K562 (cell line): ENCODE measurements at regions not wholly inside any gene's neighbourhood (a gene's known extent, or its start where the extent isn't known, plus 50 kb on each side); places are given as distances from the start of the nearest gene placed in this dataset.

Experiments used
- ATAC-seq: fragments of 200-7000 bp; cut with Tn5 transposase; 3 replicates; pipeline ENCODE4 v1.9.1; 2020; ENCODE audit warnings: moderate library complexity
- BruUV-seq: library from RNA; stranded (reverse); fragments of 400-500 nt; replicated peaks from 2 replicates; lab custom pipeline; 2021; lab: Mats Ljungman, UMichigan
- CTCF ChIA-PET: fragments of 300-600 bp; formaldehyde crosslinking; extraction: SDS; loops from one replicate; lab custom pipeline; 2021; ENCODE audit warnings: low intra/inter-chr PET ratio; lab: Yijun Ruan, JAX
- POLR2A ChIA-PET: fragments of 300-600, 350-650 bp; sonication (Branson Sonifier 250); formaldehyde crosslinking; extraction: SDS; loops from one replicate; lab custom pipeline; 2021; ENCODE audit warnings: antibody characterized with exemption, inconsistent platforms; lab: Yijun Ruan, JAX
- DNase-seq, 4 experiments: peaks; one replicate each; pipeline versions ENCODE4 v3.0.0 to v3.0.0-alpha.2; 2011 to 2018; ENCODE audit warnings: low spot score in 3 of 4, mixed read lengths in 3 of 4; ENCODE audit errors: extremely low read depth in 1 of 4
- FAIRE-seq: peaks from 2 replicates; lab custom pipeline; 2011; peaks lifted over from hg19 to GRCh38; lab: Jason Lieb, UNC
- H2AFZ ChIP-seq: 2 replicates; pipeline ENCODE4 v1.6.0; 2011; ENCODE audit warnings: low read depth, low read length, control low read depth, inconsistent platforms
- H3K27ac ChIP-seq: fragments of 200-600 bp; 3 replicates; pipeline ENCODE4 v1.8.0; 2011; ENCODE audit warnings: low read depth, mild to moderate bottlenecking, control low read depth, inconsistent platforms, low read length, moderate library complexity, mixed read lengths; ENCODE audit errors: extremely low read depth
- H3K27me3 ChIP-seq, 2 experiments: fragments of 300-600 bp in 1 of 2; 2 replicates in 1 of 2; 3 replicates in 1 of 2; pipeline versions ENCODE4 v1.6.0 to v1.8.0; 2011; ENCODE audit warnings: inconsistent platforms in 2 of 2, low read length in 2 of 2, mild to moderate bottlenecking in 1 of 2, mixed read lengths in 1 of 2, moderate library complexity in 1 of 2; ENCODE audit not compliant: control insufficient read depth in 2 of 2, insufficient read depth in 2 of 2
- H3K36me3 ChIP-seq: fragments of 300-600 bp; 3 replicates; pipeline ENCODE4 v1.8.0; 2011; ENCODE audit warnings: mild to moderate bottlenecking, low read length, inconsistent platforms; ENCODE audit not compliant: control insufficient read depth, insufficient read depth
- H3K4me1 ChIP-seq, 2 experiments: fragments of 200-600 bp in 1 of 2; replicated peaks in 1 of 2; 2 replicates in 1 of 2; 3 replicates in 1 of 2; pipeline versions ENCODE4 v1.5.1 to v1.8.0; 2011; ENCODE audit warnings: inconsistent platforms in 2 of 2, low read length in 2 of 2, mild to moderate bottlenecking in 1 of 2, mixed read lengths in 1 of 2, moderate library complexity in 1 of 2; ENCODE audit not compliant: control insufficient read depth in 2 of 2, insufficient read depth in 2 of 2
- H3K4me2 ChIP-seq: 2 replicates; pipeline ENCODE4 v1.6.1; 2011; ENCODE audit warnings: low read length, control low read depth, inconsistent platforms, mixed read lengths; ENCODE audit not compliant: insufficient read depth
- H3K4me3 ChIP-seq: fragments of 200-600 bp; sonication (generic), shearing (Covaris generic); 2 replicates; pipeline ENCODE4 v1.5.1; 2016; ENCODE audit warnings: control low read depth, inconsistent platforms
- H3K79me2 ChIP-seq: fragments of 200-600 bp; 3 replicates; pipeline ENCODE4 v1.8.0; 2011; ENCODE audit warnings: low read length, inconsistent platforms; ENCODE audit not compliant: control insufficient read depth, insufficient read depth
- H3K9ac ChIP-seq, 2 experiments: 2 replicates each; pipeline versions ENCODE4 v1.6.0 to v1.6.1; 2011; ENCODE audit warnings: low read depth in 2 of 2, low read length in 2 of 2, control low read depth in 1 of 2, inconsistent platforms in 1 of 2, mild to moderate bottlenecking in 1 of 2, mixed read lengths in 1 of 2; ENCODE audit not compliant: insufficient read depth in 1 of 2
- H3K9me1 ChIP-seq: one replicate; pipeline ENCODE4 v1.6.0; 2011; ENCODE audit warnings: inconsistent platforms, mild to moderate bottlenecking, low read length, moderate library complexity; ENCODE audit not compliant: control insufficient read depth, insufficient read depth
- H3K9me3 ChIP-seq: replicated peaks from 2 replicates; pipeline ENCODE4 v1.5.1; 2011; ENCODE audit warnings: low read depth, low read length, inconsistent platforms; ENCODE audit not compliant: control insufficient read depth, insufficient read depth
- H4K20me1 ChIP-seq: replicated peaks from 2 replicates; pipeline ENCODE4 v1.6.1; 2011; ENCODE audit warnings: low read length, inconsistent platforms, mixed read lengths; ENCODE audit not compliant: control insufficient read depth, insufficient read depth
- ARID4B ChIP-seq: sonication (generic); formaldehyde crosslinking; IDR thresholded peaks from 2 replicates; pipeline ENCODE4 v1.8.0; 2022; ENCODE audit warnings: mild to moderate bottlenecking, missing genetic modification reagents
- CBFB ChIP-seq: sonication (generic); formaldehyde crosslinking; IDR thresholded peaks from 2 replicates; pipeline ENCODE4 v1.4.0; 2020; ENCODE audit warnings: mild to moderate bottlenecking, missing genetic modification reagents
- DNMT1 ChIP-seq: fragments of 450-650 bp; IDR thresholded peaks from 2 replicates; pipeline ENCODE4 v1.6.1; 2016; ENCODE audit warnings: antibody characterized with exemption, mild to moderate bottlenecking
- SREBF1 ChIP-seq: fragments of 150-350 bp; IDR thresholded peaks from 2 replicates; pipeline ENCODE4 v1.6.1; 2014; ENCODE audit warnings: antibody characterized with exemption, low read depth, low read length, borderline replicate concordance
- TBP ChIP-seq: optimal IDR thresholded peaks from 2 replicates; pipeline ENCODE3; 2011; ENCODE audit warnings: low read depth, low read length, improper control_type of control experiment
- TSHZ1 ChIP-seq: fragments of 250-450 bp; sonication (Bioruptor Pico); IDR thresholded peaks from 2 replicates; pipeline ENCODE4 v1.4.0; 2020; ENCODE audit warnings: mild to moderate bottlenecking, moderate library complexity
- USF1 ChIP-seq: sonication (generic); formaldehyde crosslinking; IDR thresholded peaks from 2 replicates; pipeline ENCODE4 v1.9.0; 2022; ENCODE audit warnings: mild to moderate bottlenecking, missing genetic modification reagents
- ZBTB2 ChIP-seq: fragments of 450-650 bp; IDR thresholded peaks from 2 replicates; pipeline ENCODE4 v1.6.1; 2016; ENCODE audit warnings: antibody characterized with exemption
- ZFP30 ChIP-seq: fragments of 250-450 bp; sonication (Bioruptor Pico); IDR thresholded peaks from 2 replicates; pipeline ENCODE4 v1.8.0; 2022; ENCODE audit warnings: moderate library complexity, mild to moderate bottlenecking, inconsistent platforms, borderline replicate concordance
- ZNF124 ChIP-seq: sonication (generic); formaldehyde crosslinking; IDR thresholded peaks from 2 replicates; pipeline ENCODE4 v1.8.1; 2022; ENCODE audit warnings: missing genetic modification reagents
- ZNF197 ChIP-seq: fragments of 200-800 bp; sonication (Bioruptor generic); IDR thresholded peaks from 2 replicates; pipeline ENCODE4 v1.6.1; 2016; ENCODE audit warnings: low read depth, missing genetic modification characterization, missing compliant biosample characterization
- ZNF644 ChIP-seq: fragments of 200-800 bp; sonication (Bioruptor generic); IDR thresholded peaks from 2 replicates; pipeline ENCODE4 v1.6.1; 2016; ENCODE audit warnings: low read depth, missing genetic modification characterization, missing compliant biosample characterization
- WGBS: fragments of 100-300 bp; shearing (Covaris generic); methylation state at CpG from one replicate; pipeline ENCODE4 v1.1.6; 2016; ENCODE audit warnings: low coverage, mixed read lengths; ENCODE audit not compliant: insufficient coverage; ENCODE audit errors: missing lambda C conversion rate; 5-methylcytosine and 5-hydroxymethylcytosine counted together
- in situ Hi-C: fragments of 300-500 bp; cut with MboI; formaldehyde crosslinking; loops from 4 replicates; pipeline ENCODE4 v1.15.0; 2018; ENCODE audit warnings: inconsistent platforms, mixed read lengths
- intact Hi-C: fragments of 100-400 bp; cut with micrococcal nuclease; formaldehyde crosslinking; loops from 2 replicates; pipeline ENCODE4 v1.14.2; 2022

- no peak for TF ChIP-seq USF1 (CRISPR knock-in tag)
- no peak for TF ChIP-seq DNMT1
- TF ChIP-seq TSHZ1 (CRISPR knock-in tag): no peak
These were observed 886.0 kb upstream of the SLC10A2 start (continued) for GRCh38 chr13:103952183-103952582.

- no peaks in the 10 kb centered on the region for H4K20me1 ChIP-seq
- H3K9ac ChIP-seq: no peak overlapping the region
- H3K27ac ChIP-seq: no peak overlapping the region
- DNase-seq: no peak
- H3K27me3 ChIP-seq: no peaks in the 10 kb centered on the region
- H3K4me1 ChIP-seq: no peaks in the 10 kb centered on the region
- H3K4me2 ChIP-seq: no peak overlapping the region
- in situ Hi-C loops (no loop called here), intact Hi-C loops (no loop called here)
- no peaks in the 10 kb centered on the region for H3K79me2 ChIP-seq
- no peaks in the 10 kb centered on the region for H3K9me1 ChIP-seq
- FAIRE-seq: no peak
- H3K9me3 ChIP-seq: no peaks in the 10 kb centered on the region
- H3K36me3 ChIP-seq: no peaks in the 10 kb centered on the region
- ATAC-seq: no peak
- H3K4me3 ChIP-seq: no peak overlapping the region
- ChIA-PET POLR2A (no interaction called here), CTCF (no interaction called here)
- no TSS peak for BruUV-seq
- WGBS: 0% methylated on average over 6 of the region's 6 CpGs
- no peak overlapping the region for H2AFZ ChIP-seq
- no peak for TF ChIP-seq ZFP30 (CRISPR knock-in tag)
- no peak for TF ChIP-seq ZNF124
- no peak for TF ChIP-seq SREBF1
- no peak for TF ChIP-seq ZNF644
- no peak for TF ChIP-seq ZNF197
- TF ChIP-seq ARID4B: no peak
- TF ChIP-seq ZBTB2: no peak
- no peak for TF ChIP-seq CBFB
- TF ChIP-seq TBP: no peak
These were observed 882.2 kb upstream of the SLC10A2 start for GRCh38 chr13:103948426-103948825.
